HG02973 (cell line): ENCODE measurements at regions not wholly inside any gene's neighbourhood (a gene's known extent, or its start where the extent isn't known, plus 50 kb on each side); places are given as distances from the start of the nearest gene placed in this dataset.
"Not testable (repeated sequence)": the region's sequence is repeated elsewhere in the genome, so short reads cannot be mapped to it uniquely, and the experiment has no call there.

Source experiments
- ATAC-seq: cut with Tn5 transposase; IDR thresholded peaks from one replicate; pipeline ENCODE4 v1.9.1; 2021; ENCODE audit warnings: moderate library complexity; ENCODE audit not compliant: unreplicated experiment

GRCh38 chr5:166285361-166285760, 2006.1 kb upstream of the WWC1 start:
- ATAC-seq = no peak

GRCh38 chr5:166286832-166287231, 2004.6 kb upstream of the WWC1 start:
- no peak for ATAC-seq

- ATAC-seq = no peak
These were observed 2003.6 kb upstream of the WWC1 start for GRCh38 chr5:166287866-166288265.

- not testable (repeated sequence) for ATAC-seq
These were observed 1999.6 kb upstream of the WWC1 start for GRCh38 chr5:166291800-166292199.

- ATAC-seq = no peak
These were observed 1997.6 kb upstream of the WWC1 start for GRCh38 chr5:166293892-166294291.

GRCh38 chr5:166302166-166302565, 1989.3 kb upstream of the WWC1 start:
- no peak for ATAC-seq

- ATAC-seq = no peak
These were observed 1974.0 kb upstream of the WWC1 start for GRCh38 chr5:166317425-166317824.

- ATAC-seq = no peak
These were observed 1970.4 kb upstream of the WWC1 start for GRCh38 chr5:166320920-166321480.

- ATAC-seq = no peak
These were observed 1967.1 kb upstream of the WWC1 start for GRCh38 chr5:166324372-166324771.

GRCh38 chr5:166329149-166329800, 1962.2 kb upstream of the WWC1 start:
- no peak for ATAC-seq

GRCh38 chr5:166330036-166330435, 1961.4 kb upstream of the WWC1 start:
- no peak for ATAC-seq

- no peak for ATAC-seq
These were observed 1959.9 kb upstream of the WWC1 start for GRCh38 chr5:166331521-166331920.

- no peak for ATAC-seq
These were observed 1952.6 kb upstream of the WWC1 start for GRCh38 chr5:166338801-166339200.

GRCh38 chr5:166340039-166340438, 1951.4 kb upstream of the WWC1 start:
- ATAC-seq = no peak

GRCh38 chr5:166341740-166342337, 1949.6 kb upstream of the WWC1 start:
- no peak for ATAC-seq

- ATAC-seq = no peak
These were observed 1949.0 kb upstream of the WWC1 start for GRCh38 chr5:166342402-166342801.

GRCh38 chr5:166346726-166347374, 1944.6 kb upstream of the WWC1 start:
- no peak for ATAC-seq

- ATAC-seq = no peak
These were observed 1942.4 kb upstream of the WWC1 start for GRCh38 chr5:166349046-166349445.

GRCh38 chr5:166353580-166353979, 1937.9 kb upstream of the WWC1 start:
- no peak for ATAC-seq

- no peak for ATAC-seq
These were observed 1937.1 kb upstream of the WWC1 start for GRCh38 chr5:166354332-166354731.

- no peak for ATAC-seq
These were observed 1935.3 kb upstream of the WWC1 start for GRCh38 chr5:166356096-166356495.
